Transverse colon (tissue), 4 donors: ENCODE measurements at regions not wholly inside any gene's neighbourhood (a gene's known extent, or its start where the extent isn't known, plus 50 kb on each side); places are given as distances from the start of the nearest gene placed in this dataset.
"Not testable (repeated sequence)": the region's sequence is repeated elsewhere in the genome, so short reads cannot be mapped to it uniquely, and the experiment has no call there.

ENCODE experiments used
- DNase-seq: peaks from one replicate; pipeline ENCODE4 v3.0.0-alpha.2; 2019
- H3K27ac ChIP-seq, 4 donors: fragments of 200-600 bp; sonication (generic); 2 replicates each; pipeline ENCODE4 v1.5.1; 2016 to 2018; ENCODE audit warnings: inconsistent platforms in 4 of 4
- H3K27me3 ChIP-seq: fragments of 200-600 bp; sonication (generic); 2 replicates; pipeline ENCODE4 v1.5.1; 2017; ENCODE audit warnings: inconsistent platforms
- H3K36me3 ChIP-seq, 4 donors: fragments of 200-600 bp; sonication (generic); 2 replicates each; pipeline ENCODE4 v1.5.1; 2017 to 2019; ENCODE audit warnings: inconsistent platforms in 4 of 4
- H3K4me1 ChIP-seq, 4 donors: fragments of 200-600 bp; sonication (generic); 2 replicates each; pipeline ENCODE4 v1.5.1; 2017 to 2020; ENCODE audit warnings: inconsistent platforms in 4 of 4
- H3K4me3 ChIP-seq, 4 donors: fragments of 200-600 bp; sonication (generic); 1 replicate in 1 of 4; 2 replicates in 3 of 4; pipeline versions ENCODE4 v1.5.1 to v1.6.1; 2017 to 2019; ENCODE audit warnings: inconsistent platforms in 4 of 4
- H3K9me3 ChIP-seq, 2 donors: fragments of 200-600 bp; sonication (generic); 2 replicates each; pipeline ENCODE4 v1.5.1; 2017 to 2019; ENCODE audit warnings: inconsistent platforms in 2 of 2
- EP300 ChIP-seq: sonication (generic); formaldehyde crosslinking; IDR thresholded peaks from one replicate; pipeline ENCODE4 v1.6.1; 2017; ENCODE audit warnings: antibody characterized with exemption, low read depth
- POLR2A ChIP-seq: fragments of 450-650 bp; IDR thresholded peaks from one replicate; pipeline ENCODE4 v1.6.1; 2016; ENCODE audit warnings: antibody characterized with exemption, mild to moderate bottlenecking, moderate library complexity
- POLR2AphosphoS5 ChIP-seq, 3 donors: sonication (generic); formaldehyde crosslinking; IDR thresholded peaks; one replicate each; pipeline ENCODE4 v1.6.1; 2016; ENCODE audit warnings: antibody characterized with exemption in 3 of 3
- WGBS, 2 donors: methylation state at CpG; one replicate each; pipeline ENCODE4 v1.1.5; 2018; ENCODE audit warnings: low coverage in 1 of 2; 5-methylcytosine and 5-hydroxymethylcytosine counted together
- in situ Hi-C, 4 donors: fragments of 200-750 bp; cut with MboI; loops; one replicate each; pipeline versions ENCODE4 v1.15.0 to v1.15.1; 2017; ENCODE audit warnings: low sequenced_read_pairs in 3 of 4, low pct_ligation_motif_present in 1 of 4, low pct_unique_long_range_greater_than_20kb in 1 of 4
- intact Hi-C: fragments of 100-400 bp; cut with DNase I; formaldehyde crosslinking; loops from one replicate; pipeline ENCODE4 v1.15.1; 2023; ENCODE audit warnings: low total_unique reads
- TF ChIP-seq, protein P1 (sequence below), 5 experiments: fragments of 200-600 bp in 3 of 5; fragments of 450-650 bp in 2 of 5; sonication (generic) in 3 of 5; IDR thresholded peaks; 1 replicate in 2 of 5; 2 replicates in 3 of 5; pipeline ENCODE4 v1.5.1; 2016 to 2017; ENCODE audit warnings: antibody characterized with exemption in 5 of 5, inconsistent platforms in 3 of 5, mild to moderate bottlenecking in 2 of 5, moderate library complexity in 1 of 5

DNA sequence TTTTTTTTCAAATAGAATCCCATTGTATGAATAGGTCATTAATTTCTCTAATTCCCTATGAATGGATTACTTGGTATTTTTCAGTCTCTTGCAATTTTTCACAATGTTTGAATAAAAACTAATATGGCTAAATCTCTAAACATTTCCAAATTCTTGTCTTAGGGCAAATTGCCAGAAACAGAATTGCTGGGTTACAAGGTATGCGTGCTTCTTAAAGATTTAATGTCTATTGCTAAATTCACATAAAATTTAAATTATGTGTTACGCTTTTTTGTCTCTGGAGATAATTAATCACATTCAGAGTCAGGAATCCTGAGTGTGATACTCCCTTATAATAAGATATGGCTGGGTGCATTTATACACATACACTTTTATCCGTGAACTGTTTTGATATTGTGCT, 264.5 kb upstream of the TBL1XR1 start:
- H3K4me3 ChIP-seq = no peak overlapping the region
- intact Hi-C loops = loop anchor here (10.0 kb wide), 1 partner anchor 133 kb away; no protein-coding TSS in a partner anchor
- peak overlapping the region in 1 of 4 donors; percentile 72 for H3K27ac ChIP-seq
- DNase-seq = no peak
- WGBS, 2 donors = 94 to 95% methylated on average over 3 of the region's 3 CpGs
- H3K9me3 ChIP-seq = no peaks in the 10 kb centered on the region
- H3K4me1 ChIP-seq = peaks cover 0 to 17% (median 7%) of the 10 kb centered on the region in 4 donors
- in situ Hi-C loops = no loop called here
- TF ChIP-seq POLR2AphosphoS5 (IDR thresholded peaks at IDR 0.05) = no peak
- TF ChIP-seq, protein P1, sequence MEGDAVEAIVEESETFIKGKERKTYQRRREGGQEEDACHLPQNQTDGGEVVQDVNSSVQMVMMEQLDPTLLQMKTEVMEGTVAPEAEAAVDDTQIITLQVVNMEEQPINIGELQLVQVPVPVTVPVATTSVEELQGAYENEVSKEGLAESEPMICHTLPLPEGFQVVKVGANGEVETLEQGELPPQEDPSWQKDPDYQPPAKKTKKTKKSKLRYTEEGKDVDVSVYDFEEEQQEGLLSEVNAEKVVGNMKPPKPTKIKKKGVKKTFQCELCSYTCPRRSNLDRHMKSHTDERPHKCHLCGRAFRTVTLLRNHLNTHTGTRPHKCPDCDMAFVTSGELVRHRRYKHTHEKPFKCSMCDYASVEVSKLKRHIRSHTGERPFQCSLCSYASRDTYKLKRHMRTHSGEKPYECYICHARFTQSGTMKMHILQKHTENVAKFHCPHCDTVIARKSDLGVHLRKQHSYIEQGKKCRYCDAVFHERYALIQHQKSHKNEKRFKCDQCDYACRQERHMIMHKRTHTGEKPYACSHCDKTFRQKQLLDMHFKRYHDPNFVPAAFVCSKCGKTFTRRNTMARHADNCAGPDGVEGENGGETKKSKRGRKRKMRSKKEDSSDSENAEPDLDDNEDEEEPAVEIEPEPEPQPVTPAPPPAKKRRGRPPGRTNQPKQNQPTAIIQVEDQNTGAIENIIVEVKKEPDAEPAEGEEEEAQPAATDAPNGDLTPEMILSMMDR (IDR thresholded peaks at IDR 0.05) = no peak
- TF ChIP-seq EP300 = no peak
- no peak for TF ChIP-seq POLR2A
- no peaks in the 10 kb centered on the region for H3K36me3 ChIP-seq
- no peaks in the 10 kb centered on the region for H3K27me3 ChIP-seq

DNA sequence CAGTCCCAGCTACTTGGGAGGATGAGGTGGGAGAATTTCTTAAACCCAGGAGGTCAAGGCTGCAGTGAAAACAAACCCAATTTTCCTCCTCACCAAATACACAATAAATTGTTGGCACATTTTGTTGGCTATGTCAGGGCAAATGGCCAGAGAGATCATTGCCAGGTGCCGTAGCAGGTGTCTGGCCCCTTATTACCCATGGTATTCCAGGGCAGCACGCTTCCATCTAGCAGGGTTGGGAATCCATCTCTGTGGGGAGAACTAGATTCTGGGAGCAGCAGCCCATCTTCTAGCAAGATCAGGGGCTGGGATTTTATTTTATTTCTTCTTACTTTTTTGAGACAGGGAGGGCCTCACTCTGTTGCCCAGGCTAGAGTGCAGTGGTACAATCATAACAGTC, 266.1 kb upstream of the TBL1XR1 start:
- in situ Hi-C loops = not testable (repeated sequence)
- WGBS, 2 donors = 80% methylated on average over 2 of the region's 2 CpGs; no CpG with 5 or more reads in 1 of the 2 donors

DNA sequence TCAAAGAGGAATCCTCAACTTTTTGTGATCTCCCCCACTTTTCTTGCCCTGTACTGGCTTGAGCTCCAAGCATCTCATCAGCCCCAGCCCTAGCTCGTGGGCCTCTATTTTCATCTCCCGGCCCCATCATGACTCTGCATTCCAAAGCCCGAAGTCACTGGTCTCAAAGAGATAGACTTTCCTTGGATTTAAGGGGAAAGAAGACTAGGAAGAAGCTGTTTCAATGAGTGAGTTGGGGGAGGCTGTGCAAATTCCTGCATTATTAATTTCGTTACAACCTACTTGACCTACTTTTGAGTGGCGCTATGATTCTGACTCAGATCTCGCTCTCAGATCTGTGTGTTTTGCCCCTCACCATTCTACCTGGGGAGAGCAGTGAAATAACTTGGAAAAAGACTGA, 266.6 kb upstream of the TBL1XR1 start:
- 76 to 77% methylated on average over 6 of the region's 6 CpGs for WGBS, 2 donors
- Histone ChIP-seq H3K27me3 (no peaks in the 10 kb centered on the region), H3K4me1 (peaks cover 4 to 27% (median 11%) of the 10 kb centered on the region in 4 donors), H3K36me3 (no peaks in the 10 kb centered on the region), H3K27ac (peak overlapping the region; percentile 41 to 75 (median 68)), H3K4me3 (no peak overlapping the region), H3K9me3 (no peaks in the 10 kb centered on the region)
- DNase-seq = no peak
- intact Hi-C loops = loop anchor here (10.0 kb wide), 1 partner anchor 131 kb away; no protein-coding TSS in a partner anchor
- no peak for TF ChIP-seq POLR2A
- TF ChIP-seq, protein P1 (IDR thresholded peaks at IDR 0.05) = no peak
- no peak for TF ChIP-seq POLR2AphosphoS5 (IDR thresholded peaks at IDR 0.05)
- TF ChIP-seq EP300 = no peak
- in situ Hi-C loops = no loop called here

More for the DNA sequence above, 266.1 kb upstream of the TBL1XR1 start:
- H3K4me3 ChIP-seq, DNase-seq, H3K9me3 ChIP-seq, H3K27me3 ChIP-seq, H3K36me3 ChIP-seq: not testable (repeated sequence)
- peaks cover 4 to 27% (median 11%) of the 10 kb centered on the region in 4 donors for H3K4me1 ChIP-seq
- H3K27ac ChIP-seq = peak overlapping the region; percentile 41 to 75 (median 68)
- intact Hi-C loops = loop anchor here (10.0 kb wide), 1 partner anchor 131 kb away; no protein-coding TSS in a partner anchor

DNA sequence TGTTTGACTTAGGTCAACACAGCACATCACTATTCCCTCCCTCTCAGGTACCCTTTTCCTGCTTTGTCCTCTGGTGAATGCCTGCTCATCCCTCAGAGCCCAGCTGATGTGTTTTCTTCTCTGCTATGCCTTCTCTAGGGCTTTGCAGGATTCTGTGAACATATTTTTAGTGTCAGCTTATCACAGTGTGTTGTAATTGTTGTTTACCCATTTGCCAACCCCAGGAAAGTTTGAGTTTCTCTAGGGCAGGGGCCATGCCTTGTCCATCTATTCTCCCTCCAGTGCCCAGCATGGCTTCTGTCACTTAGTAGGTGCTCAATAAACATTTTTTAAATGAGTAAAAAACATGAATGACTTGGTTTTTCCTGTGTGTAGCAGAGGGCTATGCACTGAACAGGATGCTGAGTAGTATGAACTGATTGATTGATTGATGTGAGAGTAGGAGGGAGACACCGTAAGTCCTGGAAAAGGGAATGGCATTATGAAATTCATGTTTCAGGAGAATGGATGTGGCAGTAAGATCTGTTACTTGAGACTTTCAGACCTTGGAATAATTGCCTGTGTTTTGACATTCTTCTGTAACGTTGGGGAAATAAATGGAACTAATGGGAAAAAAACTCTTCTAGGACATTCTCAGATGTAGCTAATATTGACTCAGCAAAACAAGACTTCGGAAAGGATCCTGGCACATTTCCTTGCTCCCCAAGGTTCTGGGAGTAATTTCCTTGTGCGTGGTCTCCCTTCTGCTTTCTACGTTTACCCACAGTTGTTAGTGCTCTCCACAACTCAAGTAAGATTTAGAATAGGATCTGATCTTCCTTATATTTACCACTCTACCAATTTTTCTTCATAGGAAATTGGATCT, 267.3 kb upstream of the TBL1XR1 start:
- H3K9me3 ChIP-seq = no peaks in the 10 kb centered on the region
- intact Hi-C loops (loop anchor here (10.0 kb wide), 1 partner anchor 130 kb away; no protein-coding TSS in a partner anchor), in situ Hi-C loops (no loop called here)
- H3K27ac ChIP-seq = peak overlapping the region; percentile 41 to 75 (median 68)
- no peaks in the 10 kb centered on the region for H3K27me3 ChIP-seq
- 84 to 87% methylated on average over 5 of the region's 5 CpGs for WGBS, 2 donors
- no peak for DNase-seq
- peaks cover 4 to 26% (median 11%) of the 10 kb centered on the region in 4 donors for H3K4me1 ChIP-seq
- no peaks in the 10 kb centered on the region for H3K36me3 ChIP-seq
- H3K4me3 ChIP-seq = no peak overlapping the region
- TF ChIP-seq POLR2A (no peak), POLR2AphosphoS5 (IDR thresholded peaks at IDR 0.05) (no peak), EP300 (no peak)
- TF ChIP-seq, protein P1 (IDR thresholded peaks at IDR 0.05) = no peak
